ENCODE measurements at regions not wholly inside any gene's neighbourhood (a gene's known extent, or its start where the extent isn't known, plus 50 kb on each side); places are given as distances from the start of the nearest gene placed in this dataset.
"Not testable (repeated sequence)": the region's sequence is repeated elsewhere in the genome, so short reads cannot be mapped to it uniquely, and the experiment has no call there.

DNA sequence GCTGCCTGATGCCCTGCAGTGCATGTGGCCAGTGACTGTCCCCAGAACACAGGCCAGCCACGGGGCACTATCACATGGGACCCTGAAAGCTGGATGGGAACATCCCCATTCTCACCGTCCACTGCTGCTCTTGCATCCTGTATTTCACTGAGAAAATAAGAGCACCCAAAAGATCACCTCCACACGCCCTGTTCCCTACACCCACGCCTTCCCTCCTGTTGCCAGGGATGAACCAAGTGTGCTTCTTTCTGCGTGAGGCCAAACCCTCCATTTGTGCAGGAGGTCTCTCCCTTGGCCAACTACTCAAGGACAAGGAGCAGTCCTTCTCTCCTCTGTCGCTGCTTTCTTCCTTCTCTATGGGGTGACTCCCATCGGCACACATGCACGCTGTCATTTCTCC, 118.3 kb downstream of the LRRC37A3 start:
- DNase-seq = not testable (repeated sequence)

DNA sequence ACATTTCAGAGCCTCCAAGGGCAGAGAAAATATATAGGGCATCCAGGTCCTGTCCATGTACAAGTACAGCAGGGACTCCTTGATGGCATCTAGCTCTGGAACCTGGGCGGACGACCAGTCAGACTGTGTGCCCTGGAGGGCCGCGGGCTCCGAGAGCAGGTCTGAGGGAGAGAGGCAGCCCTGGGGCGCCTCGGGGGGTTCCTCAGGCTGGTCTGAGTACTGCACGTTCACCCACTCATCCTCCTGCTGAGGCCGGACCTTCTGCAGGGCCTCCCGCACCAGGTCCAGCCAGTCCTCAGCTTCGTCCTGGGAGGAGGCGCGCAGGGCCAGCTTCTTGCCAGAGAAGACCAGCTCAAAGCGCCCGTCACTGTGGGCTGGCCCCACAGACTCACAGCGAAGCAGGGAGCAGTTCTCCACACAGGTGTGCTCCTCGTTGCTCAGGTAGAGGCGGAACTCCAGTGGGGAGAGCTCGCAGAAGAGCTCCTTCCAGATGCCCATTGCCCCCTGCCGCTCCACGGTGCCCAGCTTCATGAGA, 118.8 kb downstream of the LRRC37A3 start:
- DNase-seq = not testable (repeated sequence)

DNA sequence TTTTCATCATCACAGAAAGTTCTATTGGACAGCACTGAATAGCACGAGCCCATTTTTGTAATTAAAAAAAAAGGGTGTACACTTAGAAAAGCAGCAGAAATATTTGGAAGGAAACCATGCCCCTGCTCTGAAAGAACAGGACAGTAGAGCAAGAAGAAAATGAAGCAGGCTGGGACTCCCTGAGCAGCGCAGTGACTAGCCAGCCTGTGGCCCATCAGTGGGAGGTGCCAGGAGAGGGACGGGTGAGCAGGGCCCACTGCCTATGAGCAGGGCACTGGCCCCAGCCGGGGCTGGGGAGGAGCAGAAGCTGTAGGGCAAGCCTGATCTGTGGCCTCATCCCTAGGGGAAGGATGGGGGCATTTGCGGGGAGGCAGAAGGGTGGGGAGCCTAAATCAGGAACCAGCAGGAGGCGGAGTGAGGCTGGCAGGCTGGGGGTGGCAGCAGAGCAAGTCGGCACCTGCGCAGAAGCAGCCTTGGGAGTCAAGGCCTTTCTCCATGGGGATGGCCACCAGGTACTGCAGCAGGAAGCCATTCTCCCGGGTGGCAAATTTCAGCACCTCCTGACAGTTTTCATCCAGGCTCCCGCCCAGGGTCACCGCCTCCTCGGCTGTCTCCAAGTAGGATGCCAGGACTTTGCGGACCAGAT, 119.6 kb downstream of the LRRC37A3 start:
- DNase-seq = not testable (repeated sequence)

DNA sequence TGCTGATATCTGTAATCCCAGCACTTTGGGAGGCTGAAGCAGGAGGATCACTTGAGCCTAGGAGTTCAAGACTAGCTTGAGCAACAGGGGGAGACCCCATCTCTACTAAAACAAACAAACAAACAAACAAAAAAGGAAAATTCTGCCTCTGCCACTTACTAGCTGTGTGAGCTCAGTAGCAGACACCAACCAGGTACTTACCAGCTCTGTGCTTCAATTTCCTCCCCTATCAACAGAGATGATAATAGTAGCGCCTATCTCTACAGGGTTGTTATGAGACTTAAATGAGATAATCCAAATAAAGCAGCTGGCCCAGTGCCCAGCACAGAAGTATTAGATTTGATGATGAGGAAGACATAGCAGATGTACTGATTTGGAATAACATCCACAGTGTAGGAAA, 120.3 kb downstream of the LRRC37A3 start:
- not testable (repeated sequence) for DNase-seq

DNA sequence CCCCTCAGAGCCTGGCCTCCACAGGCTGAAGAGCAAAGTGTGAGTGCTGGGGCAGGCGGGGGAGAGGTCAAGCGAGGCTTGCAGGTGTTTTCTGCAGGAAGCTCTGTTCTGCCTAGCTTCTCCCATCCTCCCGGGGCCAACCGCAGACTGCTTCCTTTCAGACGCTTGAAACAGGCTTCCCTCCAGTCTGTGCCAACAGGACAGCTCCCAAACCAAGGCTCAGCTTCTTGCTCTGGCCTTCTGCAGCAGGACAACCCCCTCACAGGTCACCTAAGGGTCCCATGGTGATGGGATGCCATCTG, 120.8 kb downstream of the LRRC37A3 start:
- not testable (repeated sequence) for DNase-seq

DNA sequence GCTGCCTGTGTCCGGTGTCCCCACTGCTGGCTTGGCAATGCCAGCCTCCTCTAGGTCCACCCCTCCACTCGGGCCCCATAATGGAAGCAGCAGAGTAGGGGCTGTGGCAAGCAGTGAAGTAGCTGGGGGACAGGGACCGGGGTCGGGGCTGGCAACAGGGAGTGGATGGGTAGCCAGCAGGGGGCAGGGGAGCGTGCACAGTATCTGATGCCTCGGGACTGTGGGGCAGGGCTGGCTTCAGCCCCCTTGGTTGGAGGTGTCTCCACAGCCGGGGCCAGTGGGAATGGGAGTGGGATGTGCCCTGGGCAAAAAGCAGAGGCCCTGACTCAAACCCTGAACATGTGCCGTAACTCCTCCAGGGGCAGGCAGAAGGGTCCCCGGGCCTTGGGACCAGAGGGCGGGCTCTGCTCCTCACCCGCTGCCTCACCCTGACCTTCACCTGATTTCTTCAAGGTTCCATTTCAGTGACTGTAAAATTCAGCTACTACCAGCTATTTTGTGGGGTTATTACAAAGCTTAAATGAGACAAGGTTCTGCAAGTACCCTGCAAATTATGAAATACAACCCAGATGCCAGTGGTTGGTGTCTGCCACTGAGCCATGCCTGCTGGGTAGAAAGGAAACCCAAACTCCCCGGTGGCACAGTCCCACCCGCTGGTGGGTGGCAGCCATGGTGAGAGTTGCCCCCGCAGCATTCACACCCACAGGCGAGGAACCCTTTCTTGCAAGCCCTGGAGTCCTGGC, 121.4 kb downstream of the LRRC37A3 start:
- DNase-seq = not testable (repeated sequence)

DNA sequence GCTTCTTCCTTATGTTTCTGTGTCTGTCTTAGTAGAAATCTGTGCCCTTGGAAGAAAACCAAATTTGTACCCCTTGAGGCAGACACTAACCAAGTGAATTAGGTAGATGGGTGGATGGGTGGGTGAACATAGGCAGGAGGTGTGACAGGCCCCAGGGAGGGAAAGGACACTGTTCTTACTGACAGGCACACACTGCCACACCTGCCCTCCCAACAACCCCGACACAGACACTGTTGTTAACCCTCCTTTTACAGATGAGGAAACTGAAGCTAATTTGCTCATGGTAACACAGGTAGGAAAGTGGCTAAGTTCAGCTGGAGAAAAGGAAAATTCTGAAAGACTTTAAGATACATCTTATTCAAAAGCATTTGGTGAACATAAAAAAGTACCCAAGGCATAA, 123.9 kb downstream of the LRRC37A3 start:
- DNase-seq = not testable (repeated sequence)

DNA sequence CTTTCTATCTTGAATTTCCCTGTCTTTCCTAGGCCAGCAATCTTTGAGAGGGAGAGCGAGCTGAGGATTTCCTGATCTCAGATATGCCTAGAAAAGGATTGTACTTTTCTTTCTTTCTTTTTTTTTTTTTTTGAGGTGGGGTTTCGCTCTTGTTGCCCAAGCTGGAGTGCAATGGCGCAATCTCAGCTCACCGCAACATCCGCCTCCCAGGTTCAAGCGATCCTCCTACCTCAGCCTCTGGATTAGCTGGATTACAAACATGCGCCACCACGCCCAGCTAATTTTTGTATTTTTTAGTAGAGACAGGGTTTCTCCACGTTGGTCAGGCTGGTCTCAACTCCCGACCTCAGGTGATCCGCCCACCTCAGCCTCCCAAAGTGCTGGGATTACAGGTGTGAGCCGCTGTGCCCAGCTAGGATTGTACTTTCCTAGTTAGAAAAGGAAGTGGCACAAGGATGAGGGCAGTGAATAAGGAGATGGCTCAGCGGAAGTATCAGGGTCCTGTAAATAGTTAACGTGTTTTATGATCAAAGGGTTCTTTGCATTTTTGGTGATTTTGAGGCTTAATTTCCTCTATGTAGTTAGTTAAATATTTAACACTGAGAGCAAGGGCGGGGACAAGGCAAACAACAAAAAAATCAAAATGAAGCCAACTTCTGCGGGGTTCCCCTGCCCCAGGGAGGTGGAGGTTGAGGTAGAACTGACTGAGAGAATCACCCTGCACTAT, 124.6 kb downstream of the LRRC37A3 start:
- DNase-seq = not testable (repeated sequence)

DNA sequence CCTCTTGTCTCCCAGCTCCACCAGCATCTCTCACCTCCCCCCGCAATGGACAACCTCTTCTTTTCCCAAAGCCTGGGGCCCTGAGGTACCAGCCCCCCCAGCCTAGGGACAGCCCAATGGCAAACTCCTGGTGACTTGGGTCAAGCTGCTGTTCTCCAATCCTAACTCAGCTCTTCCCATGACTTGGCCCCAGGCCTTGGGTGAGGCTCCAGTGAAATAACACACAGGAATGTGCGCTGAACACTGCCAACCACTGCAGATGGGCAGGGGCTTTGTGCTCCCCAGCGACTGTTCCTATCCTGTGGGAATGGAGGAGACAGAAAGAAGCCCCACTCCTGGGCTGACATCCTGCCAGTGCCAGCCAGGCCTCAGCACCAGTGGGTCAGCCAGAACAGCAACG, 125.2 kb downstream of the LRRC37A3 start:
- DNase-seq = peak; percentile 62

DNA sequence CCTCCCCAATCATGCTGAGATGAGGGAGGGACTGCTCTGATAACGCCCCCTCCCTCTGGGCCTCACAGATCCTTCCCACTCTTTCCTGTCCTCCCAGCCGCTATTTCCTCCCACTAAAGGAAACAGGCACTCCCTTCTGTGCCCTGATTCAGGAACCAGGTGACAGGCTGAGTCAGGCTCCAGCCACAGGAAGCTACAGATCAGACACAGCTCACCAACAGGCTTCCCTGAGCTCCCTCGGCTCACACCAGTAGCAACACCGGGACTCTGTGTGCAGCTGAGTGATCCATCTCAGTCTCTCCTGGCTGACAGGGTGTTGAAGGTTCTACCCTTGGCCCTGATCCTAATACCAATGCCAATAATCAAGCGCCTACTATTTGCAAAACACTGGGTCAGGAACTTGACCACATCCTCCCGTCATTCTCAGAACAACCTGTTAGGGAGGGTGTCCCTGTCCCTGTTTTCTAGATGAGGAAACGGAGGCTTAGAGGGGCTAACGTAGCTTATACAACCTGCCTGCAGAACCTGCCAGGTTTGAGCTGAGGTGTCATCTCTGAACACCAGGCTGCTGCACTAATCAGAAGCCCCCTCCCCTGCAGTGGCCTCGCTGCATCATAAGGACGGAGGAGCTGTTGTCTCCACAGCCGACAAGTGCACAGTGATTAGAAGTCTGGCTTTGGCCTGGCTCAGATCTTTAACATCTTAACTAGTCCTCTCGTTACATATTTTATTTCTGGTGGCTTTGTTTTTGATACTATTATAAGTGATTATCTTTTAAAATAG, 126.3 kb downstream of the LRRC37A3 start:
- DNase-seq = peak; percentile 73

DNA sequence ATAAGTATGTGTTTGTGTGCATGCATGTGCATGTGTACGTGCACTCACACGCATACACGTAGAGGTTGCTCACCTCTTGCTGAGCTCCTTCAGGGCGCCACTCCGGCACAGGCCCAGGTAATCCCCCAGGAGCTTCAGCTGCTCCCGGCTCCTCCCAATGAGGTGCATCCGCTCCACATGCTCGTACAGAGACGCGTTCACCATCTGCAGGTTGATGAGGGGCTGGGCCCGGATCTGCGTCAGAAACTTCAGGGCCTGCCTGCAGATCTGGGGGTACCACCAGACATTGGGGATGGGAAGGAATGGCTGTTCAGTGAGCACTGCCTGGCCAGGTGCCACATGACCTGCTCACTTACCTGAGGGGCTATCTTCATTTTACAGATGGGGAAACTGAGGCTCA, 127.0 kb downstream of the LRRC37A3 start:
- DNase-seq = not testable (repeated sequence)

DNA sequence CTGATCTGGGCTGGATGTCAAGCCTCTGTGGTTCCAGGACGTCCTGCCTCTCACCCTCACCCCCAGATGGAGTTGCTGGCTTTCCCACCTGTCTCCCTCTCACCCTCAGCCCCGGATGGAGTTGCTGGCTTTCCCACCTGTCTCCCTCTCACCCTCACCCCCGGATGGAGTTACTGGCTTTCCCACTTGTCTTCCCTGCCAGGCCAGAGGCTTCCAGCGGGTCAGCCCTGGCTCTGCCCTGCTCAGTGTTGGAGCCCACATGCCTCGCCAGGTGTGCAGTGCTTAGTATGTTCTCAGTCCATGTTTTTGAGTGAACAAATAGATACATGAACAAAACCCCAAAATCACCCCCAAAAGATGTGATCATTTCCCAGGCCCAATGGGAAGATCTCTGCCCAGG, 127.6 kb downstream of the LRRC37A3 start:
- DNase-seq = not testable (repeated sequence)

DNA sequence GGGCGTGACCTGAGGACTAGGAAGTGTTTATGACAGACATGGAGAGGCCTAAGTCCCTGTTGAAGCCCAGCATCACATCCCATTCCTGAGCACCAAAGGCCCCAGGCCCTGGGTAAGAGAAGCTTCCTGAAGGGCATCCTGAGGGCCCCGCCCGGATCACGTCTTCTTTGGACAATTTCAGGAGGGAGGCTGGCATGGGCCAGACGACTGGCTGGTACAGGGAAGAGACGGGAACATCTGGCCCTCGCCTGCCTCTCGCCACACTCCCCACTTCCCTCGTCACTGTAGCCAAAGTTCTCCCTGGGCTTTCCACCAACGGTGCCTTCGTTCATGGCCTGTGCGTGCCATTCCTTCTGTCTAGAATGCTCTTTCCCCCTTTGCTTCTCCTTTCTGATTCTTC, 128.1 kb downstream of the LRRC37A3 start:
- DNase-seq = not testable (repeated sequence)

DNA sequence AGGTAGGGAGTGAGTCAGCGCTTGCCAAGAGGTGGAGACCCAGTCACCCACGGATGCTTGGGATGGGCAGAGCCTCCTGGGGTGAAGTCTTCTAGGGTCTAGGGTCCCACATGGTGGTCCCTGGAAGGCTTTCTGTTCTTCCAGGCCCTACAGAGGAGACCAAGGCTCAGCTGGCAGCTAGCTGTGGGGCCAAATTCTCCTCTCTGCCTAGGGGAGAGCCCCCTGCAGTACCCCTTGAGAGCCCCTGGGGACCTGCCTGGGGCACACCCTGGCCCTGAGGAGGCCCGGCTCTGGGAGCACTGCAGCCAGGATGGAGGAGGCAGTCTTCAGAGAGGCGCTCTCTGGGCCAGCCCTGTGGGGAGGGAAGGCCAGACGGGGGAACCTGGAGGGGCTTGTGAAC, 128.6 kb upstream of the SMURF2 start:
- DNase-seq = not testable (repeated sequence)

DNA sequence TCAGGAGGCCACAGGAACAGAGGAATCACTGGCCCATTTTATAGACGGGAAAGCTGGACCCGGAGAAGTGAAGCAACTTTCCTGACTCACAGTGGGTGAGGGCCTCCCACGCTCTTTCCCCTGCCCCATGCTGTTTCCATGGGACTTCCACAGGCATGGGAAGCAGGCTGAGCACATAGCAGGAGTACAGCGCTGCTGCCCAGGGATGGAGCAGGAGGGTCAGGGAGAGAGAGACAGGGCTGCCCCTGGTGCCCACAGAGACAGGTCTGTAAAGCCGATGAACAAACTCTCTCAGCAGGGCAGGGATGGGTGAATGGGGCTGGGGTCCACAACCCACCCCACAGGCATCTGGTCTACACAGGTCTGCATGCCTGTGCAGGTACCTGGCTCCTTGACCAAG, 128.1 kb upstream of the SMURF2 start:
- not testable (repeated sequence) for DNase-seq

DNA sequence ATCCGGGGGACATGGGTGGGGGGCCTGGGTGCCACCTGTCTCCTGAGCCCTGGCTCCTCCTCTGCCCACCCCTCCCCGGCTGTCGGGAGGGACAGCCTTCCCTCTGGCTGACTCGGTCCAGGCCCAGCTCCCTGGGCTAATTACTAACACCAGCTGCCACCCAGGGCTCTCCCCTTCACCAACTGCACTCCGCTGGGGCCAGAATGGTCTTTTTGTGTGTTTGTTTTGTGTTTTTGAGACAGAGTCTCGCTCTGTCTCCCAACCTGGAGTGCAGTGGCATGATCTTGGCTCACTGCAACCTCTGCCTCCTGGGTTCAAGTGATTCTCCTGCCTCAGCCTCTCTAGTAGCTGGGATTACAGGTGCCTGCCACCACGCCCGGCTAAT, 126.9 kb upstream of the SMURF2 start:
- not testable (repeated sequence) for DNase-seq

DNA sequence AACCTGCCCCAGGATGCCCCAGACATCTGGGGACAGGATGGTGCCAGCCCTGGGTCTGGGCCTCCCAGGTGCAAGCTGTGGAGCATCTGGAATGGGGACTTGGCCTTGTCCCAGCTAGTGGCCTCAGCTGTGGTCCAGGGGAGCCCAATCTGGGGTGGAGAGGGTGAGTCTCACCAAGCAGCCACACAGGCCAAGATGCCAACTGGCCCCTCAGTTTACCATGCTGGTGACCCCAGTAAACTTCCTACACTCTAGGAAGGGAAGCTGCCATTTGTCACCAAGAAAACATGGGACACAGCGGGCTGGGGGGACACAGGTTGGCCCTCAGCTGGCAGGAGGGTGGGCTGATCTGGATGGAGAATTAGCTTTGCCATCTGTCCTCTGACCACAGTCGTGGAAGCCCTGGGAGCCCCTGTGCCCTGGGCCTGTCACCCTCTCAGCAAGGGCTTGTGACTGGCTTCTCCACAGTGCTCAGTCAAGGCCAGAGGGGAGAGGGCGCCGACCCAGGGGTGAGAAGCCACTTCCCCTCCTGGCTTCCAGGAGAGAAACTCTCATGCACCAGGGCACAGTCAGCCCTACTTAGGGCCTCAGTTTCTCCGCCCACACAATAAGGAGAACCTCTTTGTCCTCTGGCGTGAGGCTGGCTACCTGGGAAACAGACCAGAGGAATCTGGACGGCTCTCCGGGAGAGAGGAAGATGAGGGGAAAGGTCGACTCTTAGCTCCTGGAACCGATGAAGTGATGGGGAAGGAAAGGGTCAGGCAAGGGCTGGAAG, 126.4 kb upstream of the SMURF2 start:
- DNase-seq = no peak

DNA sequence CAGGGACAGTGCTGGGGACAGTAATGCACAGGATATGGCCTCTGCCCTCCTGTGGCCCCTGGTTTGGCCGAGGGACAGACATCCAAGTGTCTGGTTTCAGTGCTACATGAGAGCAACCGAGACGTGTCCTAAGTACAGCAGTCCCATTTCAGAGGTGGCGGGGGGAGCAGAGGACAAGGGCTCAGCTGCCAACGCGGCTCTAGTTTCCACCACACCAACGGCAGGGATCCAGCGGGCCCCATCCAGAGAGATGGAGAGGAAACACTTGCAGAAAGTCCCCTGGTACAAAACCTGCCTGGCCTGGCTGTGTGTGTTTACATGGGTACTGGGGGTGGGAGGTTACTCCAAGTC, 125.8 kb upstream of the SMURF2 start:
- DNase-seq = no peak

DNA sequence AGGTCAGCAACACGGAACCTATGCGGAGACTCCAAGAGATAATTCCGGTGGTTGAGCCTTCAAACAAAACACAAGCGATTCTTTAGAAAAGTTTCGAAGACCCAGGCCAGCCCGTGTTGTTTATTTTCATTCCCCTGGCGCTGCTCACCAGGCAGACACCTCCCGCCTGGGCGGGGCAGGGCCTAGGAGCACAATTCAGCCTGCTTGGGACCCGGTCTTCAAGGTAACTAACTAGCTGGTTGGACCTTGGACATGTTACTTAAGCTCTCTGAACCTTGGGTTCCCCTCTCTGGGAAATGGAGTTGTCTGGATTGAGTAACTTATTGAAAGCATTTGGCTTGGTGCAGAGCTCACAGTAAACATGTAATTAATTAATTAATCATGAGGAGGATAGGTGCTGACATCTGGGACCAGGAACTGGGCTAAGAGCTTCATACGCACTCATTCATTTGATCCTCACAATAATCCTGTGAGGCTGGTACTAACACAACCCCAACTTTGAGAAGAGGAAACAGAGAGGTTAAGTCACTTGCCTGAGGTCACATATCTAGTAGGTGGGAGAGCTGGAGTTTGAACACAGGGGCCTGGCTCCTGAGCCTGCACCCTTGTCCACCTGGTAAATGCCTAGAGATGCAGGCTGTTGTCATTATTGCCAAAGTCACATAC, 125.3 kb upstream of the SMURF2 start:
- no peak for DNase-seq

DNA sequence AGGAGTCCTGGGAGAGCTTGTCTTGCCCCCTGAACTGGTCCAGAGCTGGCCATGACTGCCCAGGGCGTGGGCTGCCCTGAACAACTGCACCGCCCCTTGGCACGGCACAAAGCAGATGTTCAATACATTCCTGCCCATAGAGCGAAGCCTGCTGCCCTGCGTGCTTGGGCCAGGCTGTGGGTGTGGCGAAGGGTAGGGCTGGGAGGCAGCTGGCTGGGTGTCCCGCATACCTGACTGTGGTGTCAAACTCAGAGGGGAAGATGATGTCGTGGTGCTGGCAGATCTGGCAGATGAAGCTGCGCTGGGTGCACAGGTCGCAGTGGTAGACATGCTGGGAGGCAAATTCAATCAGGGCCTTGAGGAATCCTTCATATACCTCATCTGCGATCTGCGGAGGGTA, 124.2 kb upstream of the SMURF2 start:
- DNase-seq = peak; percentile 24

DNA sequence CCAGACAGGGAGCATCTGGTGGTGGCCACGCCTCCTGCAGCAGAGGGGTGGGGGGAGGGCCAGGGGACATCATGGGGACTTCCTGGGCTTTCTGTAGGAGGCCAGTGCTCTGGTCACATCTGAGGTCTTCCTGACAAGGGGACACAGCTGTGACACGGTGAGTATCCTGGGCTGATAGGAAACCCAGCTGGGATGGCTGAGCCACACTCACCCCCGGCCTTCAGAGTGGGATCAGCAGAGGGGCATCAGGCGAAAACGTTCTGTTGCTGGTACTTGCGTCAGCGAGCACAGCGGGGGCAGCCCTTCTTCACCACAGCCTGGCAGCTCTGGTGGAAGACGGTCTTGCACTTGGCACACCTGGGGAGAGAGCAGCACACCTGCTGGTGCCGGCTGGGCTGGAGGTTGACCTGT, 122.9 kb upstream of the SMURF2 start:
- DNase-seq = no peak

All from NCI-H226 (cell line).